OCI-M1 (cell line): ENCODE measurements at regions not wholly inside any gene's neighbourhood (a gene's known extent, or its start where the extent isn't known, plus 50 kb on each side); places are given as distances from the start of the nearest gene placed in this dataset.
"Not testable (repeated sequence)": the region's sequence is repeated elsewhere in the genome, so short reads cannot be mapped to it uniquely, and the experiment has no call there.

ENCODE experiments used
- DNase-seq: peaks from one replicate; lab custom pipeline; 2025; lab: John Stamatoyannopoulos, UW

DNA sequence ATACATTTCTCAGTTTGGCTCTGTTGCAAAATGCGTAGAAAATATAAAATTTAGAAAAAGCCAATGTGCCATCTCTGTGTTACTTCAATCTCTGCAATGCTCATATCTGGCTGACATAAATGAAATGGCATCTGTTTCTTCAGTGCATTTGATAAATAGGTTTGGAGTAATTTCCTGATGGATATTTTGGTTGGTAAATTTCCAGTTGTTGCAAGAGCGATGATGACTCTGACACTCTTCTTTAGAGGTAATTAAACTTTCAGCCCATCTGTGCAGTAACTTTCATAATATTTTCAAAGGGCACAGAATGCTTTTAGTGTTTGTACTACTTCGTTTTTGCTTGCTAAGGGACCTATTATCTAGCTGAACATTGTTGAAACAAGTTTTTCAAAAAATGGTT lies 1286.4 kb downstream of the PCDH9 start:
- DNase-seq: no peak

GRCh38 chr13:65943024-65943423 lies 1287.1 kb downstream of the PCDH9 start:
- no peak for DNase-seq

GRCh38 chr13:65940720-65941119 lies 1289.4 kb downstream of the PCDH9 start:
- DNase-seq: no peak

GRCh38 chr13:65937251-65937650 lies 1292.9 kb downstream of the PCDH9 start:
- DNase-seq: no peak

- DNase-seq: no peak
These were observed 1293.9 kb downstream of the PCDH9 start for GRCh38 chr13:65936249-65936648.

DNA sequence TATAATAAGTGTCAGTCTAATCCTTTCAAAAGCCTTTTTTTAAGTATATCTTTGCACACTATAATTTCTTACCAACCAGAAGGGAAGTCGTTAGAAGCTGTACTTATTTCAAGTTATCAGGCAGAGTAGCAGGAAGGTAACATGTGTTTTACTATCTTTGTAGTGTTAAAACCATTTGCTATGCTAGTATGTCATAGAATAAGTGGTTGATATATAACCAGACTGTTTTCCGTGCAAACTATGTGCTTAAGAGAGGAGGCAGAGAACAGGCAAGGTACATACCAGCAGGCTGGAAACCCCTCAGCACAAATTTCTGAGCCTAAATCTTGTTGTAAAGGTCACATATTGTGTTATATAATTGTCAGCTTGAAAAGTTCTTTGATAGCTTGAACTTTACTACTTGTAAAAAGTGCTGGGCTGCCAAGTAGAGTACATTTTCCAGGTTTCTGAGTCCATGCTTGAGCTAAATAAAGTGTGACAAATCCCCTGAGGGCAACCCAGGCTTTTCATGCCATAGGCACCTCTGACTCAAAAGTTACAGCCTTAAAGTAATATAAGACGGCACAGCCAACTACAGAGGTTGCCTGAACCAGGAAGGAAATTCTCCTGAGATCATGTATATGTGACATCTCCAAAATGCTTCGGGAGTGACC lies 1297.4 kb downstream of the PCDH9 start:
- DNase-seq: no peak

DNA sequence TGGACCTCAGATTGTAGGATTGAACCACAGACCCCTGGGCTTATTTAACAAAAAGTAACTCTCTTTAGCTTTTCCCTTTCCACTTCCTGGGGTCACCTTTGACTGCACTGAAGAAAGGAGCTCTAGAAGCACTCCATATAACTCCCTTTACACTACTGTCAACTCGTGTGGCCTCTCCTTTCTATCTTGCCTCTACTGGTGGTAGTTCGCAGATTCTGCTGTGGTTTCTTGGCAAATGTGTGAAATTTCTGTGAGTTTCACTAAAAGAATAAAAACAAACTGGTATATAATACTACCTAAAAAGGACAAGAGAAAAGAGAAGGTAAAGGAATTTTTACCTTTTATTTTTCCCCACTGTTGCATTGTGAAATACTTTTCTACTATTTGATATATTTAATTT lies 1298.1 kb downstream of the PCDH9 start:
- DNase-seq: no peak

GRCh38 chr13:65929436-65929835 lies 1300.7 kb downstream of the PCDH9 start:
- no peak for DNase-seq

DNA sequence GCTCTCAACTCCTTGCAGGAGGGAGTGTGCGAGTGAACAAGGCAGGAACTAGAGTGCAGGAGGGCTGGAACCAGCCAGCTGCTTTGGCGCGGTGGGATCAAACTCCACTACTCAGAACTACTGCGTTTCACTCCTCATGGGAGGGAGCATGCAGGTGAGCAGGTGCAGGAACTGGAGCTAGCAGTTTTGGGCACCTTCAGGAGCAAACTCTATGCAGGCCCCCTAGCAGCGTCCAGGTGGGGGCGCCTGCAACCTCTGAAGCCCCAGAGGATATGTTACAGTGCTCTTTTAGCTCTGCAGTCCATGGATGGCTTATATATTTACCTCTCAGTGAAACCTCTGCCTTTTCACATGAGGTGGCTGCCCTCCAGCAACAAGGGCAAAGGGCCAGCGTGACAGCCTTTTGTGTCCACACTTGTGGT lies 1303.4 kb downstream of the PCDH9 start:
- peak; percentile 39 for DNase-seq

- not testable (repeated sequence) for DNase-seq
These were observed 1307.3 kb downstream of the PCDH9 start for GRCh38 chr13:65922846-65923245.

DNA sequence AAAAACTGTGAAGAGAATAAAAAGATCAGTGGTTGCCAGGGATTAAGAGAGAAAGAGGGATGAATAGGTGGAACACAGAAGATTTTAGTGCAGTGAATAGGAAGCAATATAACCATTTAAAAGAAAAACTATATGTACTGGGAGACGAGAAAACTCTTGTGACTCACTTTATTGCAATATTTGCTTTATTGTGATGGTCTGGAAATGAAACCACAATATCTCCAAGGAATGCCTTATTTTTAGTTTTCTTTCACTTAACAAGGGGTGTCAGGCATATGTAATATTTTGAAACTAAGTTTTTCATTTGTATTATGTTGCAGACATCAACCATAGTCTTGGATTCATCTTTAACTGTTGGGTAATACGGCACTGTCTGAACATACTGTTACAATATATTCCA lies 1308.2 kb downstream of the PCDH9 start:
- DNase-seq: no peak

GRCh38 chr13:65917731-65918130 lies 1312.4 kb downstream of the PCDH9 start:
- DNase-seq: no peak

- DNase-seq: no peak
These were observed 1314.9 kb downstream of the PCDH9 start for GRCh38 chr13:65915195-65915594.

DNA sequence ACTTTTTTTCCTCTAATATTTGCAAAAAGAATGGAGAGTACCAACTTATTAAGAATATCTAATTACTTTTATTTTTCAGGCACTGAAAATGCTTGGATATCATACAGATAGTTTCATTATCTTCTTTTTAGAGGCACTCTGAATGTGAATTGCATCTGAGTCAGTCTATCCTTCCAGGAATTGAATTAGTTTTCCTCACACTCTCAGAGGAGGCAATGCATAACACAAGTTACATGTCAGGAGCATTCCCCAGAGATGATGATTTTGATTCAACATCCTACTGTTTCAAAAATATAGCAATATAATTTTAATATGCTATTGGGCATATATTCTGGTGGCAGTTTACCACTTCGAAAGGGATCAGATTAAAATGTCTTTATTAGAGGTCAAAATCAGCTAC lies 1315.4 kb downstream of the PCDH9 start:
- no peak for DNase-seq

DNA sequence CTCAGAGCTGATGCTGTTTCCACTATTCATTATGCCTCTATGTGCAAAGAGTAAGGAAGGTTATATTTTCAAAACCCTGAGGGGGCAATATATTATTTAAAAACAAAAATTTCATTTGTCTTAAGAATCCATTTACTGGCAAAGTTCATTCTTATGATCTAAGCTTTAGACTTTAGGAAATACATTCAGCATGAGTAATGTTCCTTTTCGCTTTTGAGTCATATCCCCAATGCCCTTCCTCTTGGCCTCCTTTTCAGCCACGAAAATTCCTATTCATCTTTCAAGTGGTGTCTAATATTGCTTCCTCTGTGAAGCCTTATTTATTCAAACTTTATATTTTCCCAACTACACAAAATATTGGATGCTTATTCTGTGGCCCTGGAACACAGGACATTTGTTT lies 1317.0 kb downstream of the PCDH9 start:
- no peak for DNase-seq

DNA sequence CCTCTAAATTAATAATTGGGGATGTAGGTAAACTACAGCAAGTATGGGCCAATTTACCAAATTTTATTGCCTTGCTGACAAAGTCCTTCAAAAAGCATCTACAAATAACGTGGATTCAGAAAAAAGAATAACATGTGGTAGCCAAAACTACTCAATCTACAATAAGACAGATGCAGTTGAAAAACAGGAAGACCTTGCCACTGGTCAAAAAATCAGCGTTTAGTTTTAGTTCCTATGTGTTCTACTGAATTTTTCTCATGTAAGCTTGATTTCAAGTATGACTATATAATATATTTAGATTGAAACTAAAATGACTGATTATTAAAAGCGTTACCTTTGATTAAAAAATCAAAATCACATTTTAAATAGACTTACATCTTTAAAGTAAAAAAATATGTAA lies 1317.6 kb downstream of the PCDH9 start:
- DNase-seq: no peak

- DNase-seq: no peak
These were observed 1318.5 kb downstream of the PCDH9 start for GRCh38 chr13:65911546-65912193.

DNA sequence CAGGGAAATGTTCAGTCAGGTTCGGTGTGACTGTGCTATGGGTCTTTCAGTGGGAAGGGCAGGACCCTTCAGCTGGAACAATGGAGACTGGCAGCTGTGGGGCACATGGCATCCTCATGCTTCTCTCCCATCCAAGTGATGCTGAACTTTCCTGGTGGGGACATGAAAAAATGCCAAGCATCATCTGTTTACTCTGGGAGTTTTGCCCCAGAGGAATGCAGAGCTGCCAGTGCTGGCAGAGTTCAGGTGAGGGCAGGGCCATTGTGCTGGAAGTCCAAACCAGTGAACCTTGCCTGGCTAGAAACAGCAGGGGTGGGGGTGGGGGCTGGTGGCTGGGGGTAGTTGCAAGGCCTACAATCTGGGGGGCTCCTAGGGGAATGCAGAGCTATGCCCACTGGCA lies 1320.6 kb downstream of the PCDH9 start:
- DNase-seq: no peak

DNA sequence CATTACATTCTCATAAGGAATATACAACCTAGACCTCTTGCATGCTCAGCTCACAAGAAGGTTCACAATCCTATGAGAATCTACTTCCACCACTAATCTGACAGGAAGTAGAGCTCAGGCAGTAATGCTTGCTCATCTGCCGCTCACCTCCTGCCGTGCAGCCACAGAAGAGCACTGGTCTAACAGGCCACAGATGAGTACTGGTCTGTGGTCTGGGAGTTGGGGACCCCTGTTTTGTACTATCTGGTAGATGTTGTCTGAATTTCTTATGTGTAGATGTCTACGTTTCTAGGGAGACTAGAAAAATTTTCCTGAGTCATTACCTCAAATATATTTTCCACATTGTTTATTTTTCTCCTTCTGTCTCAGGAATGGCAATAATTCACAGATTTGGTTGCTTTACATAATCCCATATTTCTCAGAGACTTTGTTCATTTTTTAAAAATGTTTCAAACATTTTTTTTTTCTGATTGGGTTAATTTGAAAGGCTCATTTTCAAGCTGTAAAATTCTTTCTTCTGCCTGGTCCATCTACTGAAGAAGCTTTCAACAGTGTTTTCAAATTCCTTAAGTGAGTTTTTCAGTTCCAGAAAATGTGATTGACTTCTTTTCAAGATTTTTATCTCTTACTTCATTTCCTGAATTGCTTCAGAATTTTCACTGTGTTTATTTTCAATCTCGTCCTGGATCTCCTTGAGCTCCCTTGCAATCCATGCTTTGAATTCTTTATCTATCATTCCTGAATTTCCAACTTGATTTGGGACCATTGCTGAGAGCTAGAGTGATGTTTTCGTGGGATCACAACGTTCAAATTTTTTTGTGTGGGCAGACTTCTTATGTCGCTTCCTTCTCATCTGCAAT lies 1322.2 kb downstream of the PCDH9 start:
- DNase-seq: no peak

- no peak for DNase-seq
These were observed 1328.4 kb downstream of the PCDH9 start for GRCh38 chr13:65901723-65902122.

DNA sequence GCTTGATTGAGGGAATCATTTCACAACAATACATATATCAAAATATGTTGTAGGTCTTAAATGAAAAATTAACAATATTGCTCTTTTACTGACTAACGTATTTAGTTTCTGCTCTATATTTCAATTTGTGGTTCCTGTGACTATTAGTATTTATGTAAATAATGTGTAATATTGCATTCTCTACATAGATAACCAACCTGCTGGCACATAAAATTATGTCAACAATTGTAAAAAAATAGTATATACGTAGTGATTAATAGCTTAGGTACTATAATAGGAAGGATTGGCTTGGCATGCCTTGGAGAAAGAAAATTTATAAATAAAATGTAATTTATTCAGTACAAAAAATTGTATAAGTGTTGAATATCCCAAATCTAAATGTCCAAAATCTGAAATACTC lies 1336.1 kb downstream of the PCDH9 start:
- DNase-seq: no peak

GRCh38 chr13:65892859-65893258 lies 1337.3 kb downstream of the PCDH9 start:
- no peak for DNase-seq

DNA sequence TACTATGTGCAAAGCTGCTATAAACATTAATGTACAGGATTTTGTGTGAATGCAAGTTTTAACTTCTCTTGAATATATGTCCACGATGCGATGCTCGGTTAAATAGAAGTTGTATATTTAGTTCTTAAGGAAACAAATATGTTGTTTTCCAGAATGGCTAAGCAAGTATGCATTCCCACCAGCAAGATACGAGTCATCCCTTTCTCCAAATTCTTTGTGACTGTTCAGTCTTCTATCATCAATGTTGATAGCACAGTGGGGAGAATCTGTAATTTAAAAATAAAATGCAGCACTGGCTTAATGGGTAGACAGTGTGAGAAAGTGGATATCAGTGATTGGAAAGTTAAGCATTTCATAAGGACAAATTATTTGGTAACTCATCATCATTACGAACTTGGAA lies 1340.8 kb downstream of the PCDH9 start:
- DNase-seq: no peak
